ENCODE measurements at regions not wholly inside any gene's neighbourhood (a gene's known extent, or its start where the extent isn't known, plus 50 kb on each side); places are given as distances from the start of the nearest gene placed in this dataset.

GRCh38 chr12:127628645-127629044 is 638.3 kb upstream of the TMEM132C start:
- Mint-ChIP-seq H3K36me3 (ENCODE audit: insufficient read depth, unreplicated experiment) (no peaks in the 10 kb centered on the region), H3K4me1 (ENCODE audit: low read depth, unreplicated experiment) (no peaks in the 10 kb centered on the region), H3K27me3 (ENCODE audit: unreplicated experiment) (no peaks in the 10 kb centered on the region), H3K9me3 (ENCODE audit: low read depth, unreplicated experiment) (peaks cover 8% of the 10 kb centered on the region), H3K4me3 (ENCODE audit: low read depth, unreplicated experiment) (no peak overlapping the region), H3K27ac (ENCODE audit: unreplicated experiment) (no peak overlapping the region)
- intact Hi-C loops (cut with micrococcal nuclease; ENCODE audit: unreplicated experiment), result no loop called here
- DNase-seq, result no peak
- CTCF ChIA-PET, result no interaction called here
- no TSS peak for BruUV-seq (replicated peaks)
- no peak for TF ChIP-seq CTCF (IDR thresholded peaks at IDR 0.05; ENCODE audit: unreplicated experiment)

GRCh38 chr12:127629066-127629820 is 637.7 kb upstream of the TMEM132C start:
- intact Hi-C loops (cut with micrococcal nuclease; ENCODE audit: unreplicated experiment), result no loop called here
- CTCF ChIA-PET, result no interaction called here
- TF ChIP-seq CTCF (IDR thresholded peaks at IDR 0.05; ENCODE audit: unreplicated experiment), result no peak
- Mint-ChIP-seq H3K27ac (ENCODE audit: unreplicated experiment) (no peak overlapping the region), H3K27me3 (ENCODE audit: unreplicated experiment) (no peaks in the 10 kb centered on the region), H3K36me3 (ENCODE audit: insufficient read depth, unreplicated experiment) (no peaks in the 10 kb centered on the region), H3K4me3 (ENCODE audit: low read depth, unreplicated experiment) (no peak overlapping the region), H3K9me3 (ENCODE audit: low read depth, unreplicated experiment) (peaks cover 8% of the 10 kb centered on the region), H3K4me1 (ENCODE audit: low read depth, unreplicated experiment) (no peaks in the 10 kb centered on the region)
- DNase-seq, result no peak
- no TSS peak for BruUV-seq (replicated peaks)

- Mint-ChIP-seq H3K27me3 (ENCODE audit: unreplicated experiment) (no peaks in the 10 kb centered on the region), H3K4me1 (ENCODE audit: low read depth, unreplicated experiment) (no peaks in the 10 kb centered on the region), H3K9me3 (ENCODE audit: low read depth, unreplicated experiment) (peaks cover 12% of the 10 kb centered on the region), H3K27ac (ENCODE audit: unreplicated experiment) (no peak overlapping the region), H3K36me3 (ENCODE audit: insufficient read depth, unreplicated experiment) (no peaks in the 10 kb centered on the region), H3K4me3 (ENCODE audit: low read depth, unreplicated experiment) (no peak overlapping the region)
- CTCF ChIA-PET, result no interaction called here
- no peak for DNase-seq
- no TSS peak for BruUV-seq (replicated peaks)
- TF ChIP-seq CTCF (IDR thresholded peaks at IDR 0.05; ENCODE audit: unreplicated experiment), result no peak
- intact Hi-C loops (cut with micrococcal nuclease; ENCODE audit: unreplicated experiment), result no loop called here
Observed at GRCh38 chr12:127632461-127632860, 634.5 kb upstream of the TMEM132C start.

GRCh38 chr12:127635838-127636237 is 631.1 kb upstream of the TMEM132C start:
- peaks cover 9% of the 10 kb centered on the region for H3K9me3 Mint-ChIP-seq (ENCODE audit: low read depth, unreplicated experiment)
- CTCF ChIA-PET, result no interaction called here
- intact Hi-C loops (cut with micrococcal nuclease; ENCODE audit: unreplicated experiment), result no loop called here
- H3K4me3 Mint-ChIP-seq (ENCODE audit: low read depth, unreplicated experiment), result no peak overlapping the region
- no peaks in the 10 kb centered on the region for H3K4me1 Mint-ChIP-seq (ENCODE audit: low read depth, unreplicated experiment)
- BruUV-seq (replicated peaks), result no TSS peak
- no peaks in the 10 kb centered on the region for H3K36me3 Mint-ChIP-seq (ENCODE audit: insufficient read depth, unreplicated experiment)
- no peak for DNase-seq
- TF ChIP-seq CTCF (IDR thresholded peaks at IDR 0.05; ENCODE audit: unreplicated experiment), result no peak
- no peak overlapping the region for H3K27ac Mint-ChIP-seq (ENCODE audit: unreplicated experiment)
- no peaks in the 10 kb centered on the region for H3K27me3 Mint-ChIP-seq (ENCODE audit: unreplicated experiment)
